ENCODE measurements at regions not wholly inside any gene's neighbourhood (a gene's known extent, or its start where the extent isn't known, plus 50 kb on each side); places are given as distances from the start of the nearest gene placed in this dataset.

GRCh38 chr6:159104163-159104925 is 59.6 kb upstream of the TAGAP start (continued):
- TF ChIP-seq CAMTA2 (CRISPR knock-in tag; conservative IDR thresholded peaks at IDR 0.05) (no peak), ID3 (CRISPR knock-in tag; IDR thresholded peaks at IDR 0.05) (no peak), ID3 (tag; IDR thresholded peaks at IDR 0.05) (no peak), CBFB (CRISPR knock-in tag; IDR thresholded peaks at IDR 0.05) (no peak), EGR1 (conservative IDR thresholded peaks at IDR 0.05) (no peak), MITF (IDR thresholded peaks at IDR 0.05) (no peak), RBM14 (IDR thresholded peaks at IDR 0.05; ENCODE audit: borderline replicate concordance, insufficient read depth, low read depth, low read length) (no peak), XRCC3 (IDR thresholded peaks at IDR 0.05) (no peak), ZFP1 (CRISPR knock-in tag; IDR thresholded peaks at IDR 0.05) (no peak), ILK (tag; IDR thresholded peaks at IDR 0.05; ENCODE audit: borderline replicate concordance, low read depth) (no peak), MAX (CRISPR knock-in tag; IDR thresholded peaks at IDR 0.05) (no peak), RBFOX2 (IDR thresholded peaks at IDR 0.05; ENCODE audit: low read depth, low read length) (0 out of 2 replicates have a peak, but pooled peaks have one; percentile 33), NFATC3 (IDR thresholded peaks at IDR 0.05) (no peak), NKRF (IDR thresholded peaks at IDR 0.05; ENCODE audit: borderline replicate concordance) (no peak), SAFB (IDR thresholded peaks at IDR 0.05; ENCODE audit: borderline replicate concordance, low read depth, low read length) (no peak), NCOR1 (IDR thresholded peaks at IDR 0.05) (no peak), CREB5 (CRISPR knock-in tag; IDR thresholded peaks at IDR 0.05) (no peak), ZNF184 (CRISPR knock-in tag; IDR thresholded peaks at IDR 0.05) (no peak), BHLHE40 (IDR thresholded peaks at IDR 0.05; ENCODE audit: low read length) (no peak), NFIX (CRISPR knock-in tag; IDR thresholded peaks at IDR 0.05; ENCODE audit: low read depth) (no peak), CC2D1A (IDR thresholded peaks at IDR 0.05) (0 out of 2 replicates have a peak, but pooled peaks have one; percentile 34), MAZ (CRISPR knock-in tag; conservative IDR thresholded peaks at IDR 0.05 in 1 of 2, IDR thresholded peaks at IDR 0.05 in 1 of 2) (0 out of 4 replicates have a peak, but pooled peaks of 1 of the 2 experiments have one; percentile 55), TRIM24 (IDR thresholded peaks at IDR 0.05) (no peak), ZNF778 (CRISPR knock-in tag; IDR thresholded peaks at IDR 0.05) (no peak), TGIF2 (CRISPR knock-in tag; IDR thresholded peaks at IDR 0.05) (no peak)
